ENCODE measurements at regions not wholly inside any gene's neighbourhood (a gene's known extent, or its start where the extent isn't known, plus 50 kb on each side); places are given as distances from the start of the nearest gene placed in this dataset.

GRCh38 chr2:17422061-17422460 is 96.2 kb downstream of the RAD51AP2 start:
- H3K27ac Mint-ChIP-seq = no peak overlapping the region
- no peak for TF ChIP-seq CTCF (conservative IDR thresholded peaks at IDR 0.05)
- no peaks in the 10 kb centered on the region for H3K36me3 Mint-ChIP-seq (ENCODE audit: insufficient read depth in 1 of 3, low read depth in 3 of 3)
- Histone ChIP-seq H2BK12ac (ENCODE audit: insufficient read length, low read depth, low read length) (no peak overlapping the region), H3K79me1 (ENCODE audit: insufficient read depth, low read depth, low read length, poor library complexity, severe bottlenecking) (no peaks in the 10 kb centered on the region), H3K79me2 (ENCODE audit: insufficient read depth, low read length) (no peaks in the 10 kb centered on the region), H4K8ac (replicated peaks; ENCODE audit: insufficient read length, low read depth, low read length) (no peak overlapping the region), H4K91ac (ENCODE audit: insufficient read length, low read depth, low read length) (no peak overlapping the region), H2BK15ac (ENCODE audit: low read depth, low read length) (no peak overlapping the region), H3K27me3 (ENCODE audit: insufficient read depth, low read length) (no peaks in the 10 kb centered on the region), H4K20me1 (ENCODE audit: control insufficient read depth, insufficient read depth, insufficient read length) (no peaks in the 10 kb centered on the region), H3K9me3 (ENCODE audit: control insufficient read depth, low read depth, low read length) (no peaks in the 10 kb centered on the region), H3K23me2 (ENCODE audit: insufficient read length, low read depth, low read length, poor library complexity, severe bottlenecking) (no peaks in the 10 kb centered on the region), H3T11ph (ENCODE audit: low read length) (no peak overlapping the region), H3K27ac (ENCODE audit: insufficient read length, low read depth, low read length) (no peak overlapping the region), H3K4ac (ENCODE audit: low read depth, low read length) (no peak overlapping the region), H4K5ac (ENCODE audit: insufficient read length, low read depth, low read length) (no peak overlapping the region), H3K4me1 (ENCODE audit: insufficient read depth, low read length) (no peaks in the 10 kb centered on the region), H2BK5ac (ENCODE audit: insufficient read length, low read length) (no peak overlapping the region), H2BK20ac (ENCODE audit: low read depth, low read length, poor library complexity, severe bottlenecking) (no peak overlapping the region), H2BK120ac (ENCODE audit: low read depth, low read length, poor library complexity, severe bottlenecking) (no peak overlapping the region), H3K4me2 (ENCODE audit: insufficient read depth, insufficient read length, low read length) (no peak overlapping the region), H3K14ac (ENCODE audit: insufficient read depth, low read length) (no peak overlapping the region), H2AFZ (ENCODE audit: low read length) (no peak overlapping the region), H3K56ac (ENCODE audit: insufficient read length, low read depth, low read length) (no peak overlapping the region), H3K23ac (ENCODE audit: insufficient read length, low read depth, low read length) (no peak overlapping the region), H3K9ac (ENCODE audit: extremely low read depth, insufficient read length, low read length) (no peak overlapping the region), H2AK5ac (ENCODE audit: insufficient read length, low read length) (no peak overlapping the region), H3K18ac (ENCODE audit: insufficient read length, low read depth, low read length) (no peak overlapping the region)
- H3K4me1 Mint-ChIP-seq = peaks cover 3 to 4% of the 10 kb centered on the region in 2 experiments; a peak in 3 of 4 replicates
- H3K9me3 Mint-ChIP-seq = no peaks in the 10 kb centered on the region
- no peak for DNase-seq
- H3K4me3 Mint-ChIP-seq = no peak overlapping the region
- H3K27me3 Mint-ChIP-seq (ENCODE audit: low read depth) = no peaks in the 10 kb centered on the region

Data from H9 (cell line).